Adrenal gland (tissue), 9 donors: ENCODE measurements at regions not wholly inside any gene's neighbourhood (a gene's known extent, or its start where the extent isn't known, plus 50 kb on each side); places are given as distances from the start of the nearest gene placed in this dataset.
"Not testable (repeated sequence)": the region's sequence is repeated elsewhere in the genome, so short reads cannot be mapped to it uniquely, and the experiment has no call there.

Experiments used
- DNase-seq, 7 donors: peaks; one replicate each; pipeline ENCODE4 v3.0.0-alpha.2; 2019 to 2020
- H3K27ac ChIP-seq, 5 donors: fragments of 200-600 bp; sonication (generic) in 4 of 5; 1 replicate in 3 of 5; 2 replicates in 2 of 5; pipeline versions ENCODE4 v1.5.1 to v1.8.0; 2016 to 2020; ENCODE audit warnings: mild to moderate bottlenecking in 1 of 5
- H3K27me3 ChIP-seq: fragments of 200-600 bp; 2 replicates; pipeline ENCODE4 v1.8.0; 2021
- H3K36me3 ChIP-seq, 2 donors: fragments of 200-600 bp; replicated peaks in 1 of 2; 1 replicate in 1 of 2; 2 replicates in 1 of 2; pipeline versions ENCODE4 v1.5.1 to v1.8.0; 2018 to 2022
- H3K4me1 ChIP-seq, 2 donors: fragments of 200-600 bp; replicated peaks in 1 of 2; 1 replicate in 1 of 2; 2 replicates in 1 of 2; pipeline versions ENCODE4 v1.5.1 to v1.8.0; 2018 to 2021
- H3K4me3 ChIP-seq, 4 donors: fragments of 200-600 bp; sonication (generic) in 3 of 4; one replicate each; pipeline ENCODE4 v1.5.1; 2016 to 2018
- H3K9me3 ChIP-seq, 3 donors: fragments of 200-600 bp; sonication (generic) in 1 of 3; replicated peaks in 1 of 3; 1 replicate in 2 of 3; 2 replicates in 1 of 3; pipeline versions ENCODE4 v1.5.1 to v1.8.0; 2016 to 2021
- POLR2A ChIP-seq, 2 donors: fragments of 450-650 bp; IDR thresholded peaks; one replicate each; pipeline ENCODE4 v1.6.1; 2017; ENCODE audit warnings: antibody characterized with exemption in 2 of 2, mild to moderate bottlenecking in 2 of 2, moderate library complexity in 1 of 2
- WGBS, 4 donors: extraction: QIAGEN DNeasy Blood & Tissue Kit in 2 of 4; methylation state at CpG; one replicate each; pipeline versions ENCODE4 v1.1.5 to v1.1.7; 2013 to 2017; 5-methylcytosine and 5-hydroxymethylcytosine counted together
- intact Hi-C, 2 donors: fragments of 100-400 bp; cut with DNase I; formaldehyde crosslinking; loops; one replicate each; pipeline versions ENCODE4 v1.14.1 to v1.15.0; 2022 to 2023
- TF ChIP-seq, protein P1 (sequence below), 6 experiments: fragments of 450-650 bp in 4 of 6; fragments of 200-600 bp in 2 of 6; sonication (generic) in 1 of 6; IDR thresholded peaks; 1 replicate in 5 of 6; 2 replicates in 1 of 6; pipeline versions ENCODE4 v1.5.1 to v1.8.0; 2016 to 2021; ENCODE audit warnings: antibody characterized with exemption in 6 of 6, mild to moderate bottlenecking in 2 of 6, moderate library complexity in 1 of 6
- donor health status: healthy with polysubstance abuse.
- donor health status: Bipolar disorder and iron deficiency.
- donor health status: DM: yes; HTN: yes; CAD: no.
- donor health status: DM: no; HTN: no; CAD: no.
- donor health status: DM: no; HTN: no; CAD: no.

DNA sequence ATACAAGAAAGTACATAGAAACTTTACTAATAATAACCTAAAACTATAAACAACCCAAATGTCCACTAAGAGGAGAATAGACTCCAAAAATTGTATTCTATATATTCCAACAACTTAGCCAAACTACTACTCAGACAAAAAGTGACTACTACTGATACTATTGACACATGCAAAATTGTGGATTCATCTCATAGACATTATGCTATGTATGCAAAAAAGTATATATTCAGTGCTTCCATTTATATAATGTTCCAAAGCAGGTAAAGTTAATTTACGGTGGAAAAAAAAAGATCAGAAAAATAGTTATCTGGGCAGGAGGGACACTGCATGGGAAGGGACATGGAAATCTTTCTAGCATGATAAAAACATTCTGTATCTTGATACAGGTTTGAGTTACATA lies 62.0 kb upstream of the SRD5A2 start:
- WGBS, 4 donors = 81 to 86% (median 82%) methylated on average over 1 of the region's 1 CpG
- no peak for TF ChIP-seq POLR2A (IDR thresholded peaks at IDR 0.05)
- TF ChIP-seq, protein P1, sequence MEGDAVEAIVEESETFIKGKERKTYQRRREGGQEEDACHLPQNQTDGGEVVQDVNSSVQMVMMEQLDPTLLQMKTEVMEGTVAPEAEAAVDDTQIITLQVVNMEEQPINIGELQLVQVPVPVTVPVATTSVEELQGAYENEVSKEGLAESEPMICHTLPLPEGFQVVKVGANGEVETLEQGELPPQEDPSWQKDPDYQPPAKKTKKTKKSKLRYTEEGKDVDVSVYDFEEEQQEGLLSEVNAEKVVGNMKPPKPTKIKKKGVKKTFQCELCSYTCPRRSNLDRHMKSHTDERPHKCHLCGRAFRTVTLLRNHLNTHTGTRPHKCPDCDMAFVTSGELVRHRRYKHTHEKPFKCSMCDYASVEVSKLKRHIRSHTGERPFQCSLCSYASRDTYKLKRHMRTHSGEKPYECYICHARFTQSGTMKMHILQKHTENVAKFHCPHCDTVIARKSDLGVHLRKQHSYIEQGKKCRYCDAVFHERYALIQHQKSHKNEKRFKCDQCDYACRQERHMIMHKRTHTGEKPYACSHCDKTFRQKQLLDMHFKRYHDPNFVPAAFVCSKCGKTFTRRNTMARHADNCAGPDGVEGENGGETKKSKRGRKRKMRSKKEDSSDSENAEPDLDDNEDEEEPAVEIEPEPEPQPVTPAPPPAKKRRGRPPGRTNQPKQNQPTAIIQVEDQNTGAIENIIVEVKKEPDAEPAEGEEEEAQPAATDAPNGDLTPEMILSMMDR (IDR thresholded peaks at IDR 0.05) = no peak
- intact Hi-C loops = no loop called here

DNA sequence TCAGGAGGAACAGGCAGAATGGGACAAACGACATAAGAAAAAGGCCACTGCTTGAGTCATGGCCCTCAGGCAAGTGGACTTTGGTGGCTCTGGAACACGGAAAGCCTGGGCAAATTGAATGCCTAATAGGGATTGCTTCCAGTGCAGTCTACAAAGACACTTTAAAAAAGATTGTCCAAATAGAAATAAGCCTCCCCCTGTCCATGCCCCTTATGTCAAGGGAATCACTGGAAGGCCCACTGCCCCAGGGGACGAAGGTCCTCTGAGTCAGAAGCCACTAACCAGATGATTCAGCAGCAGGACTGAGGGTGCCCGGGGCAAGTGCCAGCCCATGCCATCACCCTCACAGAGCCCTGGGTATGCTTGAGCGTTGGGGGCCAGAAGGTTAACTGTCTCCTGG lies 51.5 kb upstream of the SRD5A2 start:
- H3K4me3 ChIP-seq, DNase-seq, H3K36me3 ChIP-seq, H3K4me1 ChIP-seq, H3K27me3 ChIP-seq, intact Hi-C loops, H3K27ac ChIP-seq, H3K9me3 ChIP-seq: not testable (repeated sequence)
- 40 to 76% (median 66%) methylated on average over 5 of the region's 5 CpGs for WGBS, 4 donors

More for the DNA sequence above, 62.0 kb upstream of the SRD5A2 start:
- Histone ChIP-seq H3K4me3 (no peak overlapping the region), H3K4me1 (no peaks in the 10 kb centered on the region), H3K27ac (no peak overlapping the region), H3K36me3 (no peaks in the 10 kb centered on the region), H3K27me3 (no peaks in the 10 kb centered on the region), H3K9me3 (no peaks in the 10 kb centered on the region)
- DNase-seq = no peak
